HCT116 (cell line): ENCODE measurements at regions not wholly inside any gene's neighbourhood (a gene's known extent, or its start where the extent isn't known, plus 50 kb on each side); places are given as distances from the start of the nearest gene placed in this dataset.

Experiments used
- EGR1 ChIP-seq: IDR thresholded peaks from 2 replicates; pipeline ENCODE4 v1.6.1; 2012; ENCODE audit warnings: low read depth
- FOSL1 ChIP-seq: IDR thresholded peaks from 2 replicates; pipeline ENCODE4 v1.6.1; 2012; ENCODE audit warnings: low read depth
- POLR2A ChIP-seq: IDR thresholded peaks from 2 replicates; pipeline ENCODE4 v1.7.0; 2011; ENCODE audit warnings: borderline replicate concordance; ENCODE audit not compliant: insufficient read depth, insufficient read length; ENCODE audit errors: extremely low read depth
- TF ChIP-seq, protein P1 (sequence below), 3 experiments: fragments of 200-600 bp in 1 of 3; sonication (generic) in 1 of 3; IDR thresholded peaks in 2 of 3; conservative IDR thresholded peaks in 1 of 3; 2 replicates each; pipeline ENCODE4 v1.5.1; 2012 to 2017; ENCODE audit warnings: low read depth in 2 of 3, low read length in 2 of 3, antibody characterized with exemption in 1 of 3, borderline replicate concordance in 1 of 3, control low read depth in 1 of 3, mild to moderate bottlenecking in 1 of 3, mixed read lengths in 1 of 3, mixed run types in 1 of 3, moderate library complexity in 1 of 3; ENCODE audit not compliant: insufficient read depth in 1 of 3

DNA sequence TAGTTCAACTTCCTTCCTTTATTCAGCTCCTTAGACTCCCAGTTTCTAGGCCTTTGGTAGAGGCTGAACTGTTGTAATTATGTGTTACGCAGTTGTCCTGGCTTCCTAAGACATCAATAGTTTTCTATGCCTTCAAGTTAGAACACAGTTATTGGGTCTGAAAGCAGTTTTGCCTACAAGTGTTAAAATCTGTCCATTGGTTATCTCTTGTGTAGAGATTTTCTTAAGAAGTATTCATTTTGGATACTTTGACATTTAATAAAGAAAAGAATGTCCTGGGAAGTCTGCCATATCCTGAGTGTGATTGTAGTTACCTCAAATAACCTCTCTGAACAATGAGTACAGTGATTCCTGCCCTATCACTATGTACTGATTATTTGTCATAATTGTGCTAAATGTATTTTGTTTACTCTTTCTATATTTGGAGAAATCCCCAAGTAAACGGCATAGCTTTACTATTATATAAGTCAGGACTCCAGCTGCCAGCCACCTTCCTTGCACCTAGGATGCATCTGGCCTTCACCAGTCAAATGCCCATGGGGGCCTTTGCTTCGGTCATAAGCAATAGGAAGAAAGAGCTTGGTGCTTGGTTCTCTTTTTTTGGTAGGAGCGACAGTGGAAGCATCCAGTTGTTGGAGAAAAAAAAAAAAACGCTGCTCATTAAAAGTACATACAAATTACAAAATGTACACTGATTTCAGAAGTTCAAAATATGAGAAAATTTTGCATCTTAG, 449.5 kb upstream of the PKDCC start:
- TF ChIP-seq FOSL1 (no peak), POLR2A (no peak), EGR1 (no peak)
- TF ChIP-seq, protein P1, sequence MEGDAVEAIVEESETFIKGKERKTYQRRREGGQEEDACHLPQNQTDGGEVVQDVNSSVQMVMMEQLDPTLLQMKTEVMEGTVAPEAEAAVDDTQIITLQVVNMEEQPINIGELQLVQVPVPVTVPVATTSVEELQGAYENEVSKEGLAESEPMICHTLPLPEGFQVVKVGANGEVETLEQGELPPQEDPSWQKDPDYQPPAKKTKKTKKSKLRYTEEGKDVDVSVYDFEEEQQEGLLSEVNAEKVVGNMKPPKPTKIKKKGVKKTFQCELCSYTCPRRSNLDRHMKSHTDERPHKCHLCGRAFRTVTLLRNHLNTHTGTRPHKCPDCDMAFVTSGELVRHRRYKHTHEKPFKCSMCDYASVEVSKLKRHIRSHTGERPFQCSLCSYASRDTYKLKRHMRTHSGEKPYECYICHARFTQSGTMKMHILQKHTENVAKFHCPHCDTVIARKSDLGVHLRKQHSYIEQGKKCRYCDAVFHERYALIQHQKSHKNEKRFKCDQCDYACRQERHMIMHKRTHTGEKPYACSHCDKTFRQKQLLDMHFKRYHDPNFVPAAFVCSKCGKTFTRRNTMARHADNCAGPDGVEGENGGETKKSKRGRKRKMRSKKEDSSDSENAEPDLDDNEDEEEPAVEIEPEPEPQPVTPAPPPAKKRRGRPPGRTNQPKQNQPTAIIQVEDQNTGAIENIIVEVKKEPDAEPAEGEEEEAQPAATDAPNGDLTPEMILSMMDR (IDR thresholded peaks at IDR 0.05 in 2 of 3, conservative IDR thresholded peaks at IDR 0.05 in 1 of 3; ENCODE audit: borderline replicate concordance in 1 of 3, insufficient read depth in 1 of 3, low read depth in 2 of 3, low read length in 2 of 3), result no peak
